Ovary (tissue), 3 donors: ENCODE measurements at regions not wholly inside any gene's neighbourhood (a gene's known extent, or its start where the extent isn't known, plus 50 kb on each side); places are given as distances from the start of the nearest gene placed in this dataset.

Source experiments
- POLR2A ChIP-seq: fragments of 450-650 bp; IDR thresholded peaks from one replicate; pipeline ENCODE4 v1.6.1; 2017; ENCODE audit warnings: antibody characterized with exemption, mild to moderate bottlenecking, moderate library complexity
- TF ChIP-seq, protein P1 (sequence below), 3 donors: fragments of 450-650 bp in 2 of 3; fragments of 200-600 bp in 1 of 3; IDR thresholded peaks; one replicate each; pipeline versions ENCODE4 v1.5.1 to v1.8.0; 2016 to 2022; ENCODE audit warnings: antibody characterized with exemption in 3 of 3, mild to moderate bottlenecking in 1 of 3
- donor health status: DM: no; HTN: no; CAD: no.

DNA sequence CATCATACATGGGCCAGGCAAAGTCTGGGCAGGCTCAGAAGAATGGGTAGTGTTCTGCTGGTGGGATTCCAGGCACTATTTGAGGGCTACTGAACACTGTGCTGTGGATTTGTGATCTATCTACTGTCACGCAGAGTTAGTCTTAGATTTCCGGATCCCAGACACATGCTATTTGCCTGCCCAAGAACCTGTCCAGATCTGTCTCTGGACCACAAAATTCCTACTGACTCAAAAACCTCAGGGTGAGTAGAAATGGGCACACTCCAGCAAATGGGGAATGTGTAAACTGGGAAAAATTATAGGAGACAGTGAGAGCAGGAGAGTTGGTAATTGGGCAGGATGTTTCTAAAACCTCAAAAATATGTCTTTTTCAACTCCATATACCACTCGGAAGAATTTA, 129.9 kb downstream of the GALC start:
- TF ChIP-seq POLR2A = no peak
- TF ChIP-seq, protein P1, sequence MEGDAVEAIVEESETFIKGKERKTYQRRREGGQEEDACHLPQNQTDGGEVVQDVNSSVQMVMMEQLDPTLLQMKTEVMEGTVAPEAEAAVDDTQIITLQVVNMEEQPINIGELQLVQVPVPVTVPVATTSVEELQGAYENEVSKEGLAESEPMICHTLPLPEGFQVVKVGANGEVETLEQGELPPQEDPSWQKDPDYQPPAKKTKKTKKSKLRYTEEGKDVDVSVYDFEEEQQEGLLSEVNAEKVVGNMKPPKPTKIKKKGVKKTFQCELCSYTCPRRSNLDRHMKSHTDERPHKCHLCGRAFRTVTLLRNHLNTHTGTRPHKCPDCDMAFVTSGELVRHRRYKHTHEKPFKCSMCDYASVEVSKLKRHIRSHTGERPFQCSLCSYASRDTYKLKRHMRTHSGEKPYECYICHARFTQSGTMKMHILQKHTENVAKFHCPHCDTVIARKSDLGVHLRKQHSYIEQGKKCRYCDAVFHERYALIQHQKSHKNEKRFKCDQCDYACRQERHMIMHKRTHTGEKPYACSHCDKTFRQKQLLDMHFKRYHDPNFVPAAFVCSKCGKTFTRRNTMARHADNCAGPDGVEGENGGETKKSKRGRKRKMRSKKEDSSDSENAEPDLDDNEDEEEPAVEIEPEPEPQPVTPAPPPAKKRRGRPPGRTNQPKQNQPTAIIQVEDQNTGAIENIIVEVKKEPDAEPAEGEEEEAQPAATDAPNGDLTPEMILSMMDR (IDR thresholded peaks at IDR 0.05) = no peak
